OCI-LY3 (cell line): ENCODE measurements at regions not wholly inside any gene's neighbourhood (a gene's known extent, or its start where the extent isn't known, plus 50 kb on each side); places are given as distances from the start of the nearest gene placed in this dataset.

Source experiments
- EZH2phosphoT487 ChIP-seq: fragments of 200-600 bp; shearing (Covaris generic); IDR thresholded peaks from 2 replicates; pipeline ENCODE4 v1.6.1; 2018; ENCODE audit warnings: antibody characterized with exemption, mixed run types, low read depth
- TF ChIP-seq, protein P1 (sequence below): fragments of 200-600, 300-600 bp; sonication (generic); IDR thresholded peaks from 2 replicates; pipeline ENCODE4 v1.5.1; 2014; ENCODE audit warnings: antibody characterized with exemption, low read length, low read depth

DNA sequence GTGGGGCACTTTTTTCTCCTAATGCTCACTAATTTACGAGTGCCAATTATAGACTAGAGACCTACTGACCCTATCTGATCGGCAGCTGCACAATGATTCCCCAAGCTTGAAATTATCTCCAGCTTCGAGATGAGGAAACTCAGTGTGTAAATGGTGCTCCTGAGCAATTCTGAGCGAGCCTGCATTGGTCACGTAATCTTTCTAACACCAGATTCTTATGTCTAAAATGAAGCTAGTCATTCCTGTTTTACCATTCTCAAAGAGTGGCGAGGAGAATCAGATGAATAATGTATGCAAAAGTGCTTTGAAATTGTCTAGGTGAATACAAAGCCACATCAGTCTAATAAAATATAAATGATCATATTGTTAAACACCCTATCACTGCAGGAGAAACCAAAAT lies 318.1 kb upstream of the FAM78B start:
- TF ChIP-seq, protein P1, sequence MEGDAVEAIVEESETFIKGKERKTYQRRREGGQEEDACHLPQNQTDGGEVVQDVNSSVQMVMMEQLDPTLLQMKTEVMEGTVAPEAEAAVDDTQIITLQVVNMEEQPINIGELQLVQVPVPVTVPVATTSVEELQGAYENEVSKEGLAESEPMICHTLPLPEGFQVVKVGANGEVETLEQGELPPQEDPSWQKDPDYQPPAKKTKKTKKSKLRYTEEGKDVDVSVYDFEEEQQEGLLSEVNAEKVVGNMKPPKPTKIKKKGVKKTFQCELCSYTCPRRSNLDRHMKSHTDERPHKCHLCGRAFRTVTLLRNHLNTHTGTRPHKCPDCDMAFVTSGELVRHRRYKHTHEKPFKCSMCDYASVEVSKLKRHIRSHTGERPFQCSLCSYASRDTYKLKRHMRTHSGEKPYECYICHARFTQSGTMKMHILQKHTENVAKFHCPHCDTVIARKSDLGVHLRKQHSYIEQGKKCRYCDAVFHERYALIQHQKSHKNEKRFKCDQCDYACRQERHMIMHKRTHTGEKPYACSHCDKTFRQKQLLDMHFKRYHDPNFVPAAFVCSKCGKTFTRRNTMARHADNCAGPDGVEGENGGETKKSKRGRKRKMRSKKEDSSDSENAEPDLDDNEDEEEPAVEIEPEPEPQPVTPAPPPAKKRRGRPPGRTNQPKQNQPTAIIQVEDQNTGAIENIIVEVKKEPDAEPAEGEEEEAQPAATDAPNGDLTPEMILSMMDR, result no peak
- TF ChIP-seq EZH2phosphoT487, result no peak
